ENCODE measurements at regions not wholly inside any gene's neighbourhood (a gene's known extent, or its start where the extent isn't known, plus 50 kb on each side); places are given as distances from the start of the nearest gene placed in this dataset.

DNA sequence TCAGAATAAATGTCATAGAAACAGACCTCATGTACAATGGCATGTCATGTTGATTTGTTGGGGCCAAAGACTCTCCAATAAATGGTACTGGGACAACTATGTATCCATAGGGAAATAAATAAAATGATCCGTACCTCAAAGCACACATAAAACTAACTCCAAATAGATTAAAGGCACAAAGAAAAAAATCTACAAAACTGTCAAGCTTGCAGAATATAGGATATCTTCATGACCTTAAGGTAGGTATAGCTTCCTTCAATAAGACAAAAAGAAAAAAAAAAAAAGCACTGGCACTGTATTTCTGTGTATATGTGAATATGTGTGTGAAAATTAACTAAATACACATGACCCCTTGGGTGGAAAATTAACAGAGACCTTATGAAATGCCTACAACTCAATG is 101.9 kb downstream of the DIRAS2 start:
- TF ChIP-seq, protein P1, sequence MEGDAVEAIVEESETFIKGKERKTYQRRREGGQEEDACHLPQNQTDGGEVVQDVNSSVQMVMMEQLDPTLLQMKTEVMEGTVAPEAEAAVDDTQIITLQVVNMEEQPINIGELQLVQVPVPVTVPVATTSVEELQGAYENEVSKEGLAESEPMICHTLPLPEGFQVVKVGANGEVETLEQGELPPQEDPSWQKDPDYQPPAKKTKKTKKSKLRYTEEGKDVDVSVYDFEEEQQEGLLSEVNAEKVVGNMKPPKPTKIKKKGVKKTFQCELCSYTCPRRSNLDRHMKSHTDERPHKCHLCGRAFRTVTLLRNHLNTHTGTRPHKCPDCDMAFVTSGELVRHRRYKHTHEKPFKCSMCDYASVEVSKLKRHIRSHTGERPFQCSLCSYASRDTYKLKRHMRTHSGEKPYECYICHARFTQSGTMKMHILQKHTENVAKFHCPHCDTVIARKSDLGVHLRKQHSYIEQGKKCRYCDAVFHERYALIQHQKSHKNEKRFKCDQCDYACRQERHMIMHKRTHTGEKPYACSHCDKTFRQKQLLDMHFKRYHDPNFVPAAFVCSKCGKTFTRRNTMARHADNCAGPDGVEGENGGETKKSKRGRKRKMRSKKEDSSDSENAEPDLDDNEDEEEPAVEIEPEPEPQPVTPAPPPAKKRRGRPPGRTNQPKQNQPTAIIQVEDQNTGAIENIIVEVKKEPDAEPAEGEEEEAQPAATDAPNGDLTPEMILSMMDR (IDR thresholded peaks at IDR 0.05; ENCODE audit: low read depth, low read length) = no peak
- TF ChIP-seq POLR2A (IDR thresholded peaks at IDR 0.05; ENCODE audit: extremely low read depth, insufficient read length) = no peak
- TF ChIP-seq, protein P2, sequence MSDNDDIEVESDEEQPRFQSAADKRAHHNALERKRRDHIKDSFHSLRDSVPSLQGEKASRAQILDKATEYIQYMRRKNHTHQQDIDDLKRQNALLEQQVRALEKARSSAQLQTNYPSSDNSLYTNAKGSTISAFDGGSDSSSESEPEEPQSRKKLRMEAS (IDR thresholded peaks at IDR 0.05; ENCODE audit: low read depth, low read length) = no peak
